ENCODE measurements at regions not wholly inside any gene's neighbourhood (a gene's known extent, or its start where the extent isn't known, plus 50 kb on each side); places are given as distances from the start of the nearest gene placed in this dataset.

- no peaks in the 10 kb centered on the region for H3K9me3 ChIP-seq (replicated peaks)
- H3K27ac ChIP-seq, result no peak overlapping the region
- H3K36me3 ChIP-seq, result no peaks in the 10 kb centered on the region
- H3K4me3 ChIP-seq, result no peak overlapping the region
- H3K27me3 ChIP-seq (replicated peaks), result no peaks in the 10 kb centered on the region
- DNase-seq (ENCODE audit: low read depth in 1 of 2, low spot score in 2 of 2), result no peak
- H3K4me1 ChIP-seq (replicated peaks), result no peaks in the 10 kb centered on the region
Measured at GRCh38 chr12:85507456-85507855, 227.4 kb downstream of the ALX1 start.

GRCh38 chr12:85509081-85509856 lies 229.2 kb downstream of the ALX1 start:
- no peak for DNase-seq (ENCODE audit: low read depth in 1 of 2, low spot score in 2 of 2)
- no peaks in the 10 kb centered on the region for H3K27me3 ChIP-seq (replicated peaks)
- H3K36me3 ChIP-seq, result no peaks in the 10 kb centered on the region
- no peaks in the 10 kb centered on the region for H3K4me1 ChIP-seq (replicated peaks)
- no peak overlapping the region for H3K27ac ChIP-seq
- H3K4me3 ChIP-seq, result no peak overlapping the region
- no peaks in the 10 kb centered on the region for H3K9me3 ChIP-seq (replicated peaks)

GRCh38 chr12:85509857-85510256 lies 229.8 kb downstream of the ALX1 start:
- no peak overlapping the region for H3K27ac ChIP-seq
- no peaks in the 10 kb centered on the region for H3K27me3 ChIP-seq (replicated peaks)
- H3K9me3 ChIP-seq (replicated peaks), result no peaks in the 10 kb centered on the region
- no peak for DNase-seq (ENCODE audit: low read depth in 1 of 2, low spot score in 2 of 2)
- no peaks in the 10 kb centered on the region for H3K4me1 ChIP-seq (replicated peaks)
- no peak overlapping the region for H3K4me3 ChIP-seq
- H3K36me3 ChIP-seq, result no peaks in the 10 kb centered on the region

GRCh38 chr12:85516039-85516438 lies 236.0 kb downstream of the ALX1 start:
- no peak overlapping the region for H3K4me3 ChIP-seq
- DNase-seq (ENCODE audit: low read depth in 1 of 2, low spot score in 2 of 2), result no peak
- H3K27me3 ChIP-seq (replicated peaks), result no peaks in the 10 kb centered on the region
- no peaks in the 10 kb centered on the region for H3K36me3 ChIP-seq
- no peak overlapping the region for H3K27ac ChIP-seq
- no peaks in the 10 kb centered on the region for H3K4me1 ChIP-seq (replicated peaks)
- no peaks in the 10 kb centered on the region for H3K9me3 ChIP-seq (replicated peaks)

GRCh38 chr12:85516667-85517325 lies 236.8 kb downstream of the ALX1 start:
- H3K27me3 ChIP-seq (replicated peaks), result no peaks in the 10 kb centered on the region
- H3K4me3 ChIP-seq, result no peak overlapping the region
- H3K4me1 ChIP-seq (replicated peaks), result no peaks in the 10 kb centered on the region
- H3K9me3 ChIP-seq (replicated peaks), result no peaks in the 10 kb centered on the region
- no peak for DNase-seq (ENCODE audit: low read depth in 1 of 2, low spot score in 2 of 2)
- H3K27ac ChIP-seq, result no peak overlapping the region
- no peaks in the 10 kb centered on the region for H3K36me3 ChIP-seq

GRCh38 chr12:85519163-85519562 lies 239.1 kb downstream of the ALX1 start:
- Histone ChIP-seq H3K36me3 (no peaks in the 10 kb centered on the region), H3K27me3 (replicated peaks) (no peaks in the 10 kb centered on the region), H3K9me3 (replicated peaks) (no peaks in the 10 kb centered on the region), H3K4me3 (no peak overlapping the region), H3K27ac (no peak overlapping the region), H3K4me1 (replicated peaks) (no peaks in the 10 kb centered on the region)
- no peak for DNase-seq (ENCODE audit: low read depth in 1 of 2, low spot score in 2 of 2)

- Histone ChIP-seq H3K27ac (no peak overlapping the region), H3K36me3 (no peaks in the 10 kb centered on the region), H3K27me3 (replicated peaks) (no peaks in the 10 kb centered on the region), H3K4me3 (no peak overlapping the region), H3K9me3 (replicated peaks) (no peaks in the 10 kb centered on the region), H3K4me1 (replicated peaks) (no peaks in the 10 kb centered on the region)
- DNase-seq (ENCODE audit: low read depth in 1 of 2, low spot score in 2 of 2), result no peak
Measured at GRCh38 chr12:85523197-85523596, 243.2 kb downstream of the ALX1 start.

- H3K9me3 ChIP-seq (replicated peaks), result no peaks in the 10 kb centered on the region
Measured at GRCh38 chr12:85527192-85527591, 247.2 kb downstream of the ALX1 start.

GRCh38 chr12:85529896-85530295 lies 249.9 kb downstream of the ALX1 start:
- no peak for DNase-seq (ENCODE audit: low read depth in 1 of 2, low spot score in 2 of 2)
- no peaks in the 10 kb centered on the region for H3K9me3 ChIP-seq (replicated peaks)
- no peak overlapping the region for H3K4me3 ChIP-seq
- H3K36me3 ChIP-seq, result no peaks in the 10 kb centered on the region
- no peaks in the 10 kb centered on the region for H3K27me3 ChIP-seq (replicated peaks)
- no peaks in the 10 kb centered on the region for H3K4me1 ChIP-seq (replicated peaks)
- no peak overlapping the region for H3K27ac ChIP-seq

More at GRCh38 chr12:85527192-85527591, 247.2 kb downstream of the ALX1 start:
- no peaks in the 10 kb centered on the region for H3K36me3 ChIP-seq
- DNase-seq (ENCODE audit: low read depth in 1 of 2, low spot score in 2 of 2), result no peak
- H3K4me1 ChIP-seq (replicated peaks), result no peaks in the 10 kb centered on the region
- no peak overlapping the region for H3K27ac ChIP-seq
- no peaks in the 10 kb centered on the region for H3K27me3 ChIP-seq (replicated peaks)
- H3K4me3 ChIP-seq, result no peak overlapping the region

- no peaks in the 10 kb centered on the region for H3K27me3 ChIP-seq (replicated peaks)
- H3K36me3 ChIP-seq, result no peaks in the 10 kb centered on the region
- H3K9me3 ChIP-seq (replicated peaks), result no peaks in the 10 kb centered on the region
- no peak for DNase-seq (ENCODE audit: low read depth in 1 of 2, low spot score in 2 of 2)
- H3K27ac ChIP-seq, result no peak overlapping the region
- H3K4me1 ChIP-seq (replicated peaks), result no peaks in the 10 kb centered on the region
- no peak overlapping the region for H3K4me3 ChIP-seq
Measured at GRCh38 chr12:85530456-85530855, 250.4 kb downstream of the ALX1 start.

- DNase-seq (ENCODE audit: low read depth in 1 of 2, low spot score in 2 of 2), result no peak
- no peak overlapping the region for H3K27ac ChIP-seq
- H3K4me3 ChIP-seq, result no peak overlapping the region
- no peaks in the 10 kb centered on the region for H3K9me3 ChIP-seq (replicated peaks)
- H3K36me3 ChIP-seq, result no peaks in the 10 kb centered on the region
- H3K4me1 ChIP-seq (replicated peaks), result no peaks in the 10 kb centered on the region
- no peaks in the 10 kb centered on the region for H3K27me3 ChIP-seq (replicated peaks)
Measured at GRCh38 chr12:85531341-85531740, 251.3 kb downstream of the ALX1 start.

GRCh38 chr12:85549640-85550039 lies 269.6 kb downstream of the ALX1 start:
- Histone ChIP-seq H3K36me3 (no peaks in the 10 kb centered on the region), H3K9me3 (replicated peaks) (no peaks in the 10 kb centered on the region), H3K27ac (no peak overlapping the region), H3K4me3 (no peak overlapping the region), H3K4me1 (replicated peaks) (no peaks in the 10 kb centered on the region), H3K27me3 (replicated peaks) (no peaks in the 10 kb centered on the region)
- DNase-seq (ENCODE audit: low read depth in 1 of 2, low spot score in 2 of 2), result no peak

GRCh38 chr12:85550924-85551323 lies 270.9 kb downstream of the ALX1 start:
- no peak for DNase-seq (ENCODE audit: low read depth in 1 of 2, low spot score in 2 of 2)
- Histone ChIP-seq H3K36me3 (no peaks in the 10 kb centered on the region), H3K27ac (no peak overlapping the region), H3K4me1 (replicated peaks) (no peaks in the 10 kb centered on the region), H3K27me3 (replicated peaks) (no peaks in the 10 kb centered on the region), H3K4me3 (no peak overlapping the region), H3K9me3 (replicated peaks) (no peaks in the 10 kb centered on the region)

GRCh38 chr12:85552461-85552860 lies 272.4 kb downstream of the ALX1 start:
- no peak overlapping the region for H3K27ac ChIP-seq
- H3K36me3 ChIP-seq, result no peaks in the 10 kb centered on the region
- H3K4me3 ChIP-seq, result no peak overlapping the region
- H3K27me3 ChIP-seq (replicated peaks), result no peaks in the 10 kb centered on the region
- H3K9me3 ChIP-seq (replicated peaks), result no peaks in the 10 kb centered on the region
- H3K4me1 ChIP-seq (replicated peaks), result no peaks in the 10 kb centered on the region
- no peak for DNase-seq (ENCODE audit: low read depth in 1 of 2, low spot score in 2 of 2)
